HFFc6 (cell line): ENCODE measurements at regions not wholly inside any gene's neighbourhood (a gene's known extent, or its start where the extent isn't known, plus 50 kb on each side); places are given as distances from the start of the nearest gene placed in this dataset.
"Not testable (repeated sequence)": the region's sequence is repeated elsewhere in the genome, so short reads cannot be mapped to it uniquely, and the experiment has no call there.

ENCODE experiments used
- DNase-seq: peaks from one replicate; pipeline ENCODE4 v3.0.0-alpha.2; 2018
- H3K27ac Mint-ChIP-seq: 2 replicates; pipeline ENCODE4 v1.8.0; 2020; ENCODE audit warnings: mild to moderate bottlenecking, mixed read lengths
- H3K27me3 Mint-ChIP-seq: 2 replicates; pipeline ENCODE4 v1.8.0; 2021; ENCODE audit warnings: mild to moderate bottlenecking, moderate library complexity, mixed read lengths; ENCODE audit not compliant: insufficient read depth
- H3K36me3 Mint-ChIP-seq: 2 replicates; pipeline ENCODE4 v1.8.0; 2021; ENCODE audit warnings: low read depth, mixed read lengths
- H3K4me1 Mint-ChIP-seq: 2 replicates; pipeline ENCODE4 v1.8.0; 2020; ENCODE audit warnings: low read depth, mixed read lengths
- H3K4me3 Mint-ChIP-seq: 2 replicates; pipeline ENCODE4 v1.8.0; 2020; ENCODE audit warnings: mild to moderate bottlenecking, moderate library complexity, mixed read lengths
- H3K9me3 Mint-ChIP-seq: 2 replicates; pipeline ENCODE4 v1.8.0; 2020; ENCODE audit warnings: mild to moderate bottlenecking, mixed read lengths
- TF ChIP-seq, protein P1 (sequence below): fragments of 200-600 bp; sonication (generic); IDR thresholded peaks from 2 replicates; pipeline ENCODE4 v1.5.0; 2021; ENCODE audit warnings: antibody characterized with exemption, mild to moderate bottlenecking

DNA sequence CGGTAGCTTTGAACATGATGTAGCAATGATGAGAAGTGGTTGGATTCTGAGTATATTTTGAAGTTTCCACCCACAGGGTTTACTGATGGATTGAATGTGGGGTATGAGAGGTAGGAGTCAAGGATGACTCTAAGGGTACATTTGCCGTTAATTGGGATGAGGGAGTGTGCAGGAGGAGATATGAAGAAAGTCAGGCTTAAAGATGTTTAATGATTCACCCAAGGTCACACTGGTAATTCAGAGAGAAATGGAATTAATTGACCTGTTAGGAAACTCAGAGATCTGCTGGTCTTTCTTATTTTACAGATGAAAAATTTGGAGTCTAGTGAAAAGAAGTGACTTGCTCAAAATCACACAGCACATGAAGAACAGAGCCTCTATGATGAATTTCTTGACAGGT is 390.7 kb downstream of the GBA3 start:
- H3K4me3 Mint-ChIP-seq = no peak overlapping the region
- H3K9me3 Mint-ChIP-seq = peaks cover 72% of the 10 kb centered on the region
- DNase-seq = no peak
- TF ChIP-seq, protein P1, sequence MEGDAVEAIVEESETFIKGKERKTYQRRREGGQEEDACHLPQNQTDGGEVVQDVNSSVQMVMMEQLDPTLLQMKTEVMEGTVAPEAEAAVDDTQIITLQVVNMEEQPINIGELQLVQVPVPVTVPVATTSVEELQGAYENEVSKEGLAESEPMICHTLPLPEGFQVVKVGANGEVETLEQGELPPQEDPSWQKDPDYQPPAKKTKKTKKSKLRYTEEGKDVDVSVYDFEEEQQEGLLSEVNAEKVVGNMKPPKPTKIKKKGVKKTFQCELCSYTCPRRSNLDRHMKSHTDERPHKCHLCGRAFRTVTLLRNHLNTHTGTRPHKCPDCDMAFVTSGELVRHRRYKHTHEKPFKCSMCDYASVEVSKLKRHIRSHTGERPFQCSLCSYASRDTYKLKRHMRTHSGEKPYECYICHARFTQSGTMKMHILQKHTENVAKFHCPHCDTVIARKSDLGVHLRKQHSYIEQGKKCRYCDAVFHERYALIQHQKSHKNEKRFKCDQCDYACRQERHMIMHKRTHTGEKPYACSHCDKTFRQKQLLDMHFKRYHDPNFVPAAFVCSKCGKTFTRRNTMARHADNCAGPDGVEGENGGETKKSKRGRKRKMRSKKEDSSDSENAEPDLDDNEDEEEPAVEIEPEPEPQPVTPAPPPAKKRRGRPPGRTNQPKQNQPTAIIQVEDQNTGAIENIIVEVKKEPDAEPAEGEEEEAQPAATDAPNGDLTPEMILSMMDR = no peak
- no peaks in the 10 kb centered on the region; the same call in 1 of the 2 replicates for H3K27me3 Mint-ChIP-seq
- no peak overlapping the region for H3K27ac Mint-ChIP-seq
- H3K36me3 Mint-ChIP-seq = peaks cover 5% of the 10 kb centered on the region; the same call in 1 of the 2 replicates
- H3K4me1 Mint-ChIP-seq = no peaks in the 10 kb centered on the region

DNA sequence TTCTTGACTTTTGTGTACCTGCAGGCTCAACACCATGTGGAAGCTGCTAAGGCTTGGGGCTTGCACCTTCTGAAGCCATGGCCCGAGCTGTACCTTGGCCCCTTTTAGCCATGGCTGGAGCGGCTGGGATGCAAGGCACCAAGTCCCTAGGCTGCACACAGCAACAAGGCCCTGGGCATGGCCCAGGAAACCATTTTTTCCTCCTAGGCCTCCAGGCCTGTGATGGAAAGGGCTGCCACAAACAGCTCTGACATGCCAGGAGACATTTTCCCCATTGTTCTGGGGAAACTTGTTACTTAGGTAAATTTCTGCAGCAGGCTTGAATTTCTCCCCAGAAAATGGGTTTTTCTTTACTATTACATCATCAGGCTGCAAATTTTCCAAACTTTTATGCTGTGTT is 387.4 kb downstream of the GBA3 start:
- H3K4me1 Mint-ChIP-seq, H3K4me3 Mint-ChIP-seq, DNase-seq, H3K27ac Mint-ChIP-seq, H3K36me3 Mint-ChIP-seq, H3K27me3 Mint-ChIP-seq: not testable (repeated sequence)
- peaks cover 73% of the 10 kb centered on the region for H3K9me3 Mint-ChIP-seq

- Mint-ChIP-seq H3K36me3 (no peaks in the 10 kb centered on the region; the same call in 1 of the 2 replicates), H3K27ac (no peak overlapping the region), H3K9me3 (peaks cover 47% of the 10 kb centered on the region), H3K27me3 (no peaks in the 10 kb centered on the region), H3K4me1 (no peaks in the 10 kb centered on the region), H3K4me3 (no peak overlapping the region)
- DNase-seq = no peak
- TF ChIP-seq, protein P1 = no peak
Measured at GRCh38 chr4:23070848-23071570, 378.3 kb downstream of the GBA3 start.

DNA sequence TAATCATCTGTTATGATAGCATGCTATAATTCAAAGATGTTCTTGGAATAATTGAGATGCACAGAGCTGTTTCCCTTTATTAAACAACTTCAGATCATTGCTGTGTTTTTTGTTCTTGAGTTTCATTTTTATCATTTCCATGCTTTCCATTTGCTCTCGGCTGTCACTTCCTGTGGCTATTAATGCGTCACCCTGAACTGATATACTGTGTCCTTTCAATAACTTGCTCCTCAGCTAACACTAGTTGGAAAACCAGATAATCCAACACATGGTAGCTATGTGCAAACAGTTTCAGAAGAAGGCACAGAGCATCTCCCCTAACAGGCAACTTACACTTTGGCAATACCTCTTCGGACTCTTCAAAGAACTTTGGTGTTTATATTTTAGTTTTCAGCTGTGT is 376.0 kb downstream of the GBA3 start:
- H3K27ac Mint-ChIP-seq = no peak overlapping the region
- H3K4me3 Mint-ChIP-seq = no peak overlapping the region
- TF ChIP-seq, protein P1 = no peak
- no peaks in the 10 kb centered on the region; the same call in 1 of the 2 replicates for H3K36me3 Mint-ChIP-seq
- H3K9me3 Mint-ChIP-seq = peaks cover 36% of the 10 kb centered on the region
- no peaks in the 10 kb centered on the region for H3K27me3 Mint-ChIP-seq
- no peak for DNase-seq
- H3K4me1 Mint-ChIP-seq = no peaks in the 10 kb centered on the region

DNA sequence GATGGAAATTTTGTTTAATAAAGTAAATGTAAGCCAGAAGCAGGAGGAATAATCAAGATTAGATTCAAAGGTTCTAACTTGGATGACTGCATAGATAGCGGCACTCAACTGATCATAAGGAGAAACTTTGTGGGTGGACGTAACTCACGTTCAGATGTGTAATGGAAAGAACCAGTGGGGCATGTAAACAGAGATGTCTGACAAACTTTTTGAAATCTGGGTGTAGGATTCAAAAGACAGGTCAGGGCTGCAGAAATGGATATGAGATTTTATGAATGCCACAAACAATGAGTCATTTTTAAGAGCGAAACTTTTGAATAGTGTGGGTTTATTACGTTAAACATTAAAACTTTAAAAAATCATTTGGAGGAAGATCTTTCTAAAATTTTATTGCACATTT is 375.6 kb downstream of the GBA3 start:
- Mint-ChIP-seq H3K27me3 (no peaks in the 10 kb centered on the region), H3K4me3 (no peak overlapping the region)

DNA sequence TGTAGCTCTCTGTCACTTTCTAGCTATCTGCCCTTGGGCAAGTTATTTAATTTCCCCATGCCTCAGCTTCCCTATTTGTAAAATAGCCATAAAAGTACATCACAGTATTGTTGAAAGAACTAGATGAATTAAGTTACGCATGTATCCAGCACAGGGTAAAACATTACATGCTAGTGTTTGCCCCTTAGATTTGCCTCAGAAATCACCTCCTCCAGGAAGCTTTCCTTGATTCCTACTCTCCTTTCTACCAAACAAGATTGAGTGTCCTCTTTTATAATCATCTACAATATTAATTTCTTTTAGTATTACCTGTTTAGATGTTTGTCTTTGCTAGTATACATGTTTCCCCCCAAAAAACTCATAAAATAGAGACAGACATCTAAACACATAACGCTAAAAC is 369.5 kb downstream of the GBA3 start:
- H3K27me3 Mint-ChIP-seq = no peaks in the 10 kb centered on the region; the same call in 1 of the 2 replicates
- H3K4me1 Mint-ChIP-seq = no peaks in the 10 kb centered on the region
- no peak for DNase-seq
- H3K9me3 Mint-ChIP-seq = peaks cover 34% of the 10 kb centered on the region
- no peak overlapping the region for H3K27ac Mint-ChIP-seq
- TF ChIP-seq, protein P1 = no peak
- H3K4me3 Mint-ChIP-seq = no peak overlapping the region
- H3K36me3 Mint-ChIP-seq = peaks cover 3% of the 10 kb centered on the region; the same call in 1 of the 2 replicates

More for the DNA sequence above, 375.6 kb downstream of the GBA3 start:
- Mint-ChIP-seq H3K9me3 (peaks cover 34% of the 10 kb centered on the region), H3K4me1 (no peaks in the 10 kb centered on the region), H3K27ac (no peak overlapping the region), H3K36me3 (no peaks in the 10 kb centered on the region; the same call in 1 of the 2 replicates)
- TF ChIP-seq, protein P1 = no peak
- no peak for DNase-seq
